Breast epithelium (tissue), 4 donors: ENCODE measurements at regions not wholly inside any gene's neighbourhood (a gene's known extent, or its start where the extent isn't known, plus 50 kb on each side); places are given as distances from the start of the nearest gene placed in this dataset.

ENCODE experiments used
- DNase-seq, 2 donors: peaks; one replicate each; pipeline ENCODE4 v3.0.0-alpha.2; 2019; ENCODE audit warnings: low spot score in 2 of 2
- H3K27ac ChIP-seq, 2 donors: fragments of 200-600 bp; sonication (generic) in 1 of 2; one replicate each; pipeline ENCODE4 v1.5.1; 2016 to 2019; ENCODE audit warnings: mild to moderate bottlenecking in 1 of 2
- H3K27me3 ChIP-seq, 2 donors: fragments of 200-600 bp; sonication (generic) in 1 of 2; one replicate each; pipeline versions ENCODE4 v1.5.1 to v1.6.0; 2017 to 2019; ENCODE audit warnings: control low read depth in 1 of 2, mild to moderate bottlenecking in 1 of 2
- H3K36me3 ChIP-seq: fragments of 200-600 bp; one replicate; pipeline ENCODE4 v1.5.1; 2019
- H3K4me1 ChIP-seq, 2 donors: fragments of 200-600 bp; sonication (generic); one replicate each; pipeline ENCODE4 v1.5.1; 2016 to 2019; ENCODE audit warnings: control low read depth in 1 of 2
- H3K4me3 ChIP-seq, 3 donors: fragments of 200-600 bp; sonication (generic); 1 replicate in 2 of 3; 2 replicates in 1 of 3; pipeline ENCODE4 v1.5.1; 2016 to 2019; ENCODE audit warnings: mild to moderate bottlenecking in 3 of 3, moderate library complexity in 2 of 3
- H3K9me3 ChIP-seq, 2 donors: fragments of 200-600 bp; sonication (generic) in 1 of 2; one replicate each; pipeline ENCODE4 v1.5.1; 2016 to 2019; ENCODE audit warnings: control low read depth in 1 of 2
- CTCF ChIP-seq, 3 donors: fragments of 450-650 bp; IDR thresholded peaks; one replicate each; pipeline ENCODE4 v1.5.1; 2016 to 2017; ENCODE audit warnings: antibody characterized with exemption in 3 of 3, mild to moderate bottlenecking in 3 of 3, moderate library complexity in 3 of 3
- POLR2A ChIP-seq: fragments of 450-650 bp; IDR thresholded peaks from one replicate; pipeline ENCODE4 v1.6.1; 2016; ENCODE audit warnings: antibody characterized with exemption, mild to moderate bottlenecking, moderate library complexity
- POLR2AphosphoS5 ChIP-seq, 3 donors: sonication (generic); formaldehyde crosslinking; IDR thresholded peaks; one replicate each; pipeline ENCODE4 v1.6.1; 2017; ENCODE audit warnings: antibody characterized with exemption in 3 of 3
- intact Hi-C: fragments of 100-400 bp; cut with DNase I; formaldehyde crosslinking; loops from one replicate; pipeline ENCODE4 v1.15.1; 2023; ENCODE audit warnings: low total_unique reads

DNA sequence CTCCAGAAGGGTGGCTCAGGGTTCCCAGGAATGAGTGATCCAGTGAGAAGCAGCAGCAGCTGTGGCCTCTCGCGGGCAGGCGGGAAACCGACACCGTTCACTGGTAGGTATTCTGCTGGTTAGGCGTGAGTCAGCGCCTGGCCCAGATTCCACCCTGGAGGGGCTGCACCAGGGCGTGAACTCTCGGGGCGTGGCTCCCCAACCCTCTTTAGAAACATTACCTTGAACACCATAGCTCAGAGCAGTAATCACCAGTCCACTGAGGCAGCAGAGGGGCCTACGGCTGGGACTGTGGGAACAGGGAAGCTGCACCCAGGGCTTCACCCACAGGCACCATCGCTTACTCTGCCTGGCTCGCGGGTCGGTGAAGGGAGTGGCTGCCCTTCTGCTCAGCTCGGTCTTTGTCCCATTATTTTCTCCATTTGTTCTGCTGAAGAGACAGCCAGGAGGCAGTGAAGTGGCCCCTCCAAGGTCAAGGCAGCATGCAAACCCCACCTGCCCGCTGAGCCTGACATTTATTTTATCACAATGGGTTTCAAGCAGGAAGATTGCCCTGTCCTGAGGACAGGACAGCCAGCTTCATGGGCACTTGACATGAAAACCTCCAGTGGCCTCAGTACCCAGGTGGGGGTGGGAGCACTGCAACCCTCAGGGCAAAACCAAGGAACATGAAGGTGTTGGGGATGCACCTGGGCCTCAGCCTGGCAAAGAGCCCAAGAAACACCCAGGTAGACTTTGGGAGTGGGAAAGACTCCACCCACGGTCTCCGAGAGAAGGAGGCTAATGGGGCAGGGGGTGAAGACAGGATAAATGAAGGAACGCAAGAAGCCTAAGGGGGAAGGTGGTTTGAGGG, 51.0 kb upstream of the CD93 start:
- TF ChIP-seq POLR2AphosphoS5 (IDR thresholded peaks at IDR 0.05) (no peak), CTCF (IDR thresholded peaks at IDR 0.05) (no peak), POLR2A (no peak)
- Histone ChIP-seq H3K4me1 (no peaks in the 10 kb centered on the region), H3K36me3 (no peaks in the 10 kb centered on the region), H3K9me3 (no peaks in the 10 kb centered on the region), H3K27ac (no peak overlapping the region), H3K4me3 (no peak overlapping the region), H3K27me3 (no peaks in the 10 kb centered on the region)
- intact Hi-C loops = no loop called here
- DNase-seq = no peak

DNA sequence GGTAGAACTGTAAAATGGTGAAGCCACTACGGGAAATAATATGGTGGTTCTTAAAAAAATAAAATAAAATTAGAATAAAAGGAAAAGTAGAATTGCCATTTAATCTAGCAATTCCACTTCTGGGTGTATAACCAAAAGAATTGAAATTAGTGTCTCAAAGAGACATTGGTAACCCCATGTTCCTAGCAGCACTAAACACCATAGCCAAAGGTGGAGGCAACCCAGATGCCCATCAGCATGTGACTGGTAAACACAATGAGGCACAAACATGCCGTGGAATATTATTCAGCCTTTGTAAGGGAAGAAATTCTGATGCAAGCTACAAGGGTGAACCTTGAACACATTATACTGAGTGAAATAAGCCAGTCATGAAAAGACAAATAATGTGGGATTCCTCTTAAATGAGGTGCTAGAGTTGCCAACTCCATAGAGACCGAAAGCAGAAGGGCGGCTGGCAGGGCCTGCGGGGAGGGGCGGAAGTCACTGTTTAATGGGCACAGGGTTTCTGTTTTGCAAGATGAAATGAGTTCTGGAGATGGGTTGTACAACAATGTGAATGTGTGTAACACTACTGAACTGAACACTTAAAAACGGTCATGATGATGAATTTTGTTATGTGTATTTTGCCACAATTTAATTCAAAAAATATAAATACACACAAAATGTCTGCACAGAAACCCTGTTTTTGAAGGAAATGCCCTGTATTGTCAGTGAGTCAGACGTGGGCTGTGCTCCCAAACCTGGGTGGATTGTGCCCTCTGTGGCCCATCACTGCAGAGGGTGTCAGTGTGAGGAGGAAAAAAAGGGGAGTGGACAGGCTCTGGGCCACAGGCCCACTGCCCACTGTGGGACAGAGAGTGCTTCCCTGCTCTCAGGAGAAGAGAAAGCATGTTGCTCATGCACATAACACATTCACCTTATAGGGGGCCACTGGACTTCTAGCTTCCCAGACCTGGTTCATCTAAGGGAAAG, 49.6 kb upstream of the CD93 start:
- intact Hi-C loops = no loop called here
- H3K36me3 ChIP-seq = no peaks in the 10 kb centered on the region
- no peak for DNase-seq
- no peaks in the 10 kb centered on the region for H3K27me3 ChIP-seq
- H3K4me1 ChIP-seq = no peaks in the 10 kb centered on the region
- no peak overlapping the region for H3K4me3 ChIP-seq
- H3K9me3 ChIP-seq = no peaks in the 10 kb centered on the region
- no peak overlapping the region for H3K27ac ChIP-seq
- TF ChIP-seq POLR2A = no peak
- TF ChIP-seq CTCF (IDR thresholded peaks at IDR 0.05) = no peak
- TF ChIP-seq POLR2AphosphoS5 (IDR thresholded peaks at IDR 0.05) = no peak
